ENCODE measurements at regions not wholly inside any gene's neighbourhood (a gene's known extent, or its start where the extent isn't known, plus 50 kb on each side); places are given as distances from the start of the nearest gene placed in this dataset.

DNA sequence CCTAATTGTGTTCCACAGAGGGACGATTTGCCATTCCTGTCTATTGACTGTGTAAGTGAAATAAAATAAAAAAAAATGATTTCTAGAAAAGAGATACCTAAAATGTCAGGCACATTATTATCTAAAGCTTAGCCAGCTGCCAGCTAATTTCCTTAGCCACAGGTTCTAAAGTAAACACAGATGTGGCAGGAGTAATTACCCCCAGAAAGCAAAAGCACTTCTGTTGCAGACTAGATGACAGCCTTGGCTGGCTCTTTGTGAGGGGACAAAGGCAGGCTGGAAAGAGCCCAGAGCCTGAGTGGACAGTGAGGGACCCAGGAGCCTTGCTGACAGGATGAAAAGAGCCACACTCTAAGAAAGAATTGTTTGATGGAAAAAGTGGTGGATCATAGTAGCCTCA, 418.1 kb downstream of the LRIG3 start:
- DNase-seq (ENCODE audit: extremely low read depth, low read depth), result no peak
- no peak overlapping the region for H3K4me3 ChIP-seq (replicated peaks; ENCODE audit: low read depth, low read length)
- TF ChIP-seq CTCF (IDR thresholded peaks at IDR 0.05; ENCODE audit: low read depth, low read length, missing control alignments), result no peak

DNA sequence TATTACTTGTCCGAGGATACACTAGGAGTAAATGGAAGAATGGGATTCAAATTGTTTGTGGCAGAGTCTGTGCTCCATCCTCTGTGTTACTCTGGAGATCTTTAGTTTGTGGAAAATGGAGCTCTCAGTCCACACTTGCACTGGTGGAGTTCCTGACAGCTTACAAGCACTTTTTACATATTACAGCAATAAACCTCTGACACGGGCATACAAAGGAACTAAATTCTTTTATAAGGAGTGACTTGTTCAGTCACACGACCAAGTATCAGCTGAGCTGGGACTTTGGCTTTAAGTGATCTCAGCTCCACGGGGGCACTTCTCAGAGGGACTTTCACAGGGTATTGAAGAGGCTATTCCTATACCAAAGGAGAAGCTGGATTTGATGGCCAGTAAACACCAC, 417.5 kb downstream of the LRIG3 start:
- no peak for DNase-seq (ENCODE audit: extremely low read depth, low read depth)
- no peak for TF ChIP-seq CTCF (IDR thresholded peaks at IDR 0.05; ENCODE audit: low read depth, low read length, missing control alignments)

GRCh38 chr12:58503731-58504130, 416.6 kb downstream of the LRIG3 start:
- no peak overlapping the region for H3K4me3 ChIP-seq (replicated peaks; ENCODE audit: low read depth, low read length)
- DNase-seq (ENCODE audit: extremely low read depth, low read depth), result no peak
- TF ChIP-seq CTCF (IDR thresholded peaks at IDR 0.05; ENCODE audit: low read depth, low read length, missing control alignments), result no peak

More for the DNA sequence above, 417.5 kb downstream of the LRIG3 start:
- no peak overlapping the region for H3K4me3 ChIP-seq (replicated peaks; ENCODE audit: low read depth, low read length)

DNA sequence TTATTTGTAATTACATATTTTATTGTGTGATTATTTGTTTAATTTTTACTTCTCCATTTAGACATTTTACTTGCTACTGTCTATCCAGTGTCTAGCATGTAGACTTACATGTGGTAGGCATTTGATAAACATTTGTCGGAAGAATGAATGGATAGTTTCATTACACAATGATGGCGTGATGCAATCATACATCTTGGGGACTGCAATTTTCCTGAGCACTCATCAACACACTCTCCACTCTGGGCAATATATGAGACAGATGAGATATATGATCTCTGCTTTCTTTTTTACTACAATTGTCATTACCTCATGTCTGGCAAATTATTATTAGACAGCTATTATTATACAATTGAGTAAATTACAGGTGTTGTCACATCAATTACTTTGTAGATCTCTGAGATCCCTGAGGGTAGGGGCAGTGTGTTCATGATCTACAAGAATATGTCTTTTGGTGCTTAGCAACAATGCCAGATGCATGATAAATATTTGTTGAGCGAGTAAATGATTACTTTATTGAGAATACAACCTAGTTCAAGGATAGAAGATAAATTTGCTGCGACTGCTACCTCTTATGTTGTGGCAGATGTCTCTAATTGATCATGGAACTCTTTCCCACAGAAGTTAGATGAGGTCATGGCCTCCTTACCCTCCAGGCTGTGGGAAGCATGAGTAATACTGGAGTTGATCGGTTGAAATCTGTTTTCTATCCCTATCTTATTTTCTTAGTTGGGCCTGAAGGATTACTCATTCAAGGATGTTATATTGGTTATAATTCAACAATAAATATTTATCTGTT, 416.0 kb downstream of the LRIG3 start:
- TF ChIP-seq CTCF (IDR thresholded peaks at IDR 0.05; ENCODE audit: low read depth, low read length, missing control alignments), result no peak
- DNase-seq (ENCODE audit: extremely low read depth, low read depth), result peak; percentile 81
- no peak overlapping the region for H3K4me3 ChIP-seq (replicated peaks; ENCODE audit: low read depth, low read length)

DNA sequence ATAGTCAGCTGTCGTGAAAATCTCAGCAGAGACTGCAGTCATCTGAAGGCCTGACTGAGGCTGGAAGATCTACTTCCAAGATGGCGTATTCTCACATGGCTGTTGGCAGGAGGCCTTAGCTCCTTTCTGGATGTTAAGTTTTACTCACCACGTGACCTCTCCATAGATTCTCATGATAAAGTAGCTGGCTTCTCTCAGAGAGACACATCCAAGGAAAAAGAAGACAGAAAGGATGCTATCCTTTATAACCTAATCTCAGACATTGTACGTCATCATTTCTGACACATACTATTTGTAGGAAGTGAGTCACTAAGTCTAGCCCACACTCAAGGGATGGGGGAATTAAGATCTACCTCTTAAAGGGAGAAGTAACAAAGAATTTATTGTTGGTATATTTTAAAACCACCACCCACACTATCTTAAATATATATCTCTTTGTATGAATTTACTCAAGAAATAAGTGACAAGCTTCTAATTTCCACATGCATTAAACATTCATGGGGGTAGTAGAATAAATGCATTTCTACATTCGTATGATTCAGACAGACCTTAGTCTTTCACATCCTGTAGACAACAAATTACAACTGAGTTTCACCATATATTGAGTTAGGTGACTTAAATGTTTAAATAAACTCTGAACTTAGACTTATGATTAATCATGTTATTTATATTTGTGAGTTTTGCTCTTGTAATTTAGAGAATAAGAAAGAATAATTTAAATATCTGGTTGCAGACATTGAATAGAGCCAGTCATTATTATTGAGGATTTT, 411.0 kb downstream of the LRIG3 start:
- TF ChIP-seq CTCF (IDR thresholded peaks at IDR 0.05; ENCODE audit: low read depth, low read length, missing control alignments), result no peak
- DNase-seq (ENCODE audit: extremely low read depth, low read depth), result no peak
- H3K4me3 ChIP-seq (replicated peaks; ENCODE audit: low read depth, low read length), result no peak overlapping the region

DNA sequence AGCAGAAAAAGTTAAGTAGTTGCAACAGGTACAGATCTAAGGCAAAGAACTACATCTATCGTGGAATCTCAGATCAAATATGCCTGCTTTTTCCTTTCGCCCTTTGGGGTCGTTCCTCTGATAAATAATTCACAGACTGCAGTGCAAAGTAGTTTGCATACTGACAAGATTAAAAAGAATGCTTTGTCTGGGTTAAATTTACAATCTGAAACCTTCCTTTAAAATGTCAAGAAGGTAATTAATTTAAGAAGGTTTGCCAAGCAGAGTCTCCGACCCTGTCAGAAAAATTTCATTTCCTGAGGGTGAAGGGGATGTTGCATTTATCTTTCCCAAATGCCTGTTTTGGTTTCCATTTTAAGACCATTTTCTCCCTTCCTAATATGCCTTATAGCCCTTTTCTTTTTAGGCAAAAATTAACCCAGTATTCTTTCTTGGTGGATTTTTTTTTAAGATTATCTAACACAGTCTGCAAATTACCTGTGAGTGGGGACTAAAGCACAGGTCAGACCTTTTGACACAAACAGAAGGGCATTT, 406.9 kb downstream of the LRIG3 start:
- DNase-seq (ENCODE audit: extremely low read depth, low read depth), result no peak
- TF ChIP-seq CTCF (IDR thresholded peaks at IDR 0.05; ENCODE audit: low read depth, low read length, missing control alignments), result no peak
- no peak overlapping the region for H3K4me3 ChIP-seq (replicated peaks; ENCODE audit: low read depth, low read length)

Data from HFF-Myc (cell line).